HEK293 (cell line): ENCODE measurements at regions not wholly inside any gene's neighbourhood (a gene's known extent, or its start where the extent isn't known, plus 50 kb on each side); places are given as distances from the start of the nearest gene placed in this dataset.
A peak's percentile ranks its signal among the peaks of the same experiment; 100 is the strongest.

Experiments used
- CTCF ChIA-PET: fragments of 350-600 bp; formaldehyde crosslinking; extraction: SDS; loops from one replicate; lab custom pipeline; 2021; ENCODE audit warnings: antibody characterized with exemption; lab: Yijun Ruan, JAX
- POLR2A ChIA-PET: fragments of 300-600 bp; formaldehyde crosslinking; extraction: SDS; loops from one replicate; lab custom pipeline; 2020; ENCODE audit warnings: antibody characterized with exemption, inconsistent platforms; lab: Yijun Ruan, JAX
- H3K27ac ChIP-seq: fragments of 200-500 bp; sonication (Bioruptor generic); 2 replicates; pipeline ENCODE4 v1.5.1; 2014; ENCODE audit warnings: low read depth, low read length, control low read depth, inconsistent platforms; ENCODE audit errors: extremely low read depth
- H3K36me3 ChIP-seq, 2 experiments: fragments of 200-500 bp in 1 of 2; sonication (Bioruptor generic) in 1 of 2; 1 replicate in 1 of 2; 2 replicates in 1 of 2; pipeline ENCODE4 v1.5.1; 2014 to 2017; ENCODE audit warnings: inconsistent platforms in 2 of 2, low read length in 2 of 2; ENCODE audit not compliant: control insufficient read depth in 2 of 2, insufficient read depth in 1 of 2
- H3K4me1 ChIP-seq: fragments of 200-500 bp; sonication (Bioruptor generic); 2 replicates; pipeline ENCODE4 v1.5.1; 2014; ENCODE audit warnings: mild to moderate bottlenecking, low read length, inconsistent platforms; ENCODE audit not compliant: control insufficient read depth, insufficient read depth
- H3K4me3 ChIP-seq: 2 replicates; pipeline ENCODE4 v1.5.1; 2011; ENCODE audit warnings: low read depth, mild to moderate bottlenecking, control low read depth, low read length, moderate library complexity
- H3K9me3 ChIP-seq: fragments of 200-500 bp; sonication (Bioruptor generic); 2 replicates; pipeline ENCODE4 v1.5.1; 2014; ENCODE audit warnings: low read depth, low read length, inconsistent platforms; ENCODE audit not compliant: control insufficient read depth, insufficient read depth
- ATF2 ChIP-seq: fragments of 450-650 bp; formaldehyde crosslinking; IDR thresholded peaks from 2 replicates; pipeline ENCODE4 v1.5.1; 2016; ENCODE audit warnings: missing biosample characterization, missing genetic modification characterization, low read depth
- HOXA7 ChIP-seq: sonication (generic); formaldehyde crosslinking; IDR thresholded peaks from 2 replicates; pipeline ENCODE4 v1.8.1; 2022; ENCODE audit warnings: missing genetic modification reagents, borderline replicate concordance
- PRDM10 ChIP-seq: fragments of 450-650 bp; formaldehyde crosslinking; IDR thresholded peaks from 2 replicates; pipeline ENCODE4 v1.5.1; 2016; ENCODE audit warnings: missing biosample characterization, missing genetic modification characterization
- REST ChIP-seq: fragments of 450-650 bp; formaldehyde crosslinking; IDR thresholded peaks from 2 replicates; pipeline ENCODE4 v1.5.1; 2016; ENCODE audit warnings: missing biosample characterization, missing genetic modification characterization
- ZBTB8A ChIP-seq: fragments of 450-650 bp; formaldehyde crosslinking; IDR thresholded peaks from 2 replicates; pipeline ENCODE4 v1.5.1; 2016; ENCODE audit warnings: missing biosample characterization, missing genetic modification characterization
- ZFP3 ChIP-seq: fragments of 450-650 bp; formaldehyde crosslinking; IDR thresholded peaks from 2 replicates; pipeline ENCODE4 v1.5.1; 2016; ENCODE audit warnings: low read depth, missing biosample characterization, missing genetic modification characterization
- ZFP37 ChIP-seq: fragments of 450-650 bp; formaldehyde crosslinking; IDR thresholded peaks from 2 replicates; pipeline ENCODE4 v1.5.1; 2016; ENCODE audit warnings: missing biosample characterization, missing genetic modification characterization
- ZFP41 ChIP-seq: fragments of 450-650 bp; formaldehyde crosslinking; IDR thresholded peaks from 2 replicates; pipeline ENCODE4 v1.5.1; 2016; ENCODE audit warnings: missing biosample characterization, missing genetic modification characterization, borderline replicate concordance
- ZNF223 ChIP-seq: fragments of 450-650 bp; formaldehyde crosslinking; IDR thresholded peaks from 2 replicates; pipeline ENCODE4 v1.5.1; 2016; ENCODE audit warnings: missing biosample characterization, missing genetic modification characterization
- ZNF571 ChIP-seq: fragments of 450-650 bp; formaldehyde crosslinking; IDR thresholded peaks from 2 replicates; pipeline ENCODE4 v1.5.0; 2017; ENCODE audit warnings: missing biosample characterization, missing genetic modification characterization
- ZNF580 ChIP-seq: fragments of 450-650 bp; formaldehyde crosslinking; IDR thresholded peaks from 2 replicates; pipeline ENCODE4 v1.5.1; 2016; ENCODE audit warnings: missing biosample characterization, missing genetic modification characterization
- ZNF596 ChIP-seq: fragments of 450-650 bp; IDR thresholded peaks from 2 replicates; pipeline ENCODE4 v1.5.0; 2018; ENCODE audit warnings: missing biosample characterization, mild to moderate bottlenecking, missing genetic modification characterization, moderate library complexity
- ZNF626 ChIP-seq: fragments of 450-650 bp; sonication (Bioruptor Pico); formaldehyde crosslinking; IDR thresholded peaks from 2 replicates; pipeline ENCODE4 v1.5.1; 2018; ENCODE audit warnings: missing biosample characterization, missing genetic modification characterization, inconsistent platforms
- ZNF658 ChIP-seq: fragments of 450-650 bp; formaldehyde crosslinking; IDR thresholded peaks from 2 replicates; pipeline ENCODE4; 2016; ENCODE audit warnings: missing biosample characterization, missing genetic modification characterization
- ZNF677 ChIP-seq: fragments of 450-650 bp; IDR thresholded peaks from 2 replicates; pipeline ENCODE4 v1.5.0; 2018; ENCODE audit warnings: missing biosample characterization, mild to moderate bottlenecking, missing genetic modification characterization, moderate library complexity
- ZNF777 ChIP-seq: fragments of 450-650 bp; formaldehyde crosslinking; IDR thresholded peaks from 2 replicates; pipeline ENCODE4 v1.5.1; 2017; ENCODE audit warnings: missing biosample characterization, missing genetic modification characterization, borderline replicate concordance

GRCh38 chr16:79887541-79888540 is 287.3 kb upstream of the MAF start:
- TF ChIP-seq ZNF777 (tag by site-specific recombination) (no peak), ATF2 (no peak), ZFP3 (no peak), ZNF626 (tag by site-specific recombination) (no peak), ZNF658 (tag by site-specific recombination) (no peak), ZNF223 (no peak), HOXA7 (CRISPR knock-in tag) (no peak)
- H3K4me1 ChIP-seq, result no peaks in the 10 kb centered on the region
- H3K9me3 ChIP-seq, result no peaks in the 10 kb centered on the region
- H3K27ac ChIP-seq, result no peak overlapping the region
- H3K4me3 ChIP-seq, result no peak overlapping the region
- ChIA-PET POLR2A (no interaction called here), CTCF (no interaction called here)
- H3K36me3 ChIP-seq, result no peaks in the 10 kb centered on the region

GRCh38 chr16:79885320-79885719 is 284.8 kb upstream of the MAF start:
- ChIA-PET POLR2A (no interaction called here), CTCF (no interaction called here)
- no peaks in the 10 kb centered on the region for H3K36me3 ChIP-seq
- H3K4me1 ChIP-seq, result no peaks in the 10 kb centered on the region
- H3K4me3 ChIP-seq, result no peak overlapping the region
- no peaks in the 10 kb centered on the region for H3K9me3 ChIP-seq
- TF ChIP-seq PRDM10 (tag by site-specific recombination), result peak; percentile 64
- no peak for TF ChIP-seq ZNF596
- TF ChIP-seq ZNF571, result no peak
- no peak for TF ChIP-seq ZFP41 (tag by site-specific recombination)
- TF ChIP-seq REST, result no peak
- TF ChIP-seq ZNF677 (tag by site-specific recombination), result peak; percentile 62
- no peak for TF ChIP-seq ZBTB8A (tag by site-specific recombination)
- TF ChIP-seq ZNF580 (tag by site-specific recombination), result no peak
- TF ChIP-seq ZFP37 (tag by site-specific recombination), result no peak
- no peak overlapping the region for H3K27ac ChIP-seq
